GM18499 (cell line): ENCODE measurements at regions not wholly inside any gene's neighbourhood (a gene's known extent, or its start where the extent isn't known, plus 50 kb on each side); places are given as distances from the start of the nearest gene placed in this dataset.
"Not testable (repeated sequence)": the region's sequence is repeated elsewhere in the genome, so short reads cannot be mapped to it uniquely, and the experiment has no call there.

ENCODE experiments used
- ATAC-seq: cut with Tn5 transposase; IDR thresholded peaks from one replicate; pipeline ENCODE4 v1.9.1; 2021; ENCODE audit warnings: moderate number of reproducible peaks; ENCODE audit not compliant: insufficient read depth, unreplicated experiment

DNA sequence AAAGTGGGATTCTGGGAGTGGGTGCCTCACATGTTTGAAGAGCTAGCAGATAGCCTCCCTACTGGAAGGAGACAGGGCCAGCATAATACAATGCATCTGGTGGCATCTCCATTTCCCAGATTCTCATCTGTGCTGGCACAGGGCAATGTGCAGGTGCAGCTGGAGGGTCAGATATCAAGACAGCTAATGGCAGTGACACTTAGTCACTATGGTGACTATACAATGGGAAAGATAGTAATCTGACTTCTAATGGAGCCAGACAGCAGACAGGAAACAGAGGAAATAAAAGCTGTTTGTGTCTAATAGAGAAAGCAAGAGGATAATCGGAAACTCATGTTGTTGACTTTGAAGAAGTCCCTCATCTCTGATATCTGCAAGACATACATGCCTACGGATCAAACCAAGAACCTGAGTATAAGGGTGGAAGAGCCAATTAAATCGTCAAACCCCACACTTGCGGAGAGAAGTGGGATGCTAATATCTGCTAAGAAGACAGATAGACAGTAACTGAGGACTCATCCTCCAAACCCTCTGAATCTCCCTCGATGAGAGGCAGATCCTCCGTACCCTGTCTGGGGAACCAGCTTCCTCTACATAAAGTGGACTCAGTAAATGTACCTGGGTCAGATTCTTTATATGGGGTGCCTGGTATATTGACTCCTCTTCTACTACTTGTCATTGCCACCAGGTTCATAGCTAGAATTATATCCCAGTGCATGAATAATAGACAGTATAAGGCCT is 692.7 kb downstream of the SOCS6 start:
- no peak for ATAC-seq

DNA sequence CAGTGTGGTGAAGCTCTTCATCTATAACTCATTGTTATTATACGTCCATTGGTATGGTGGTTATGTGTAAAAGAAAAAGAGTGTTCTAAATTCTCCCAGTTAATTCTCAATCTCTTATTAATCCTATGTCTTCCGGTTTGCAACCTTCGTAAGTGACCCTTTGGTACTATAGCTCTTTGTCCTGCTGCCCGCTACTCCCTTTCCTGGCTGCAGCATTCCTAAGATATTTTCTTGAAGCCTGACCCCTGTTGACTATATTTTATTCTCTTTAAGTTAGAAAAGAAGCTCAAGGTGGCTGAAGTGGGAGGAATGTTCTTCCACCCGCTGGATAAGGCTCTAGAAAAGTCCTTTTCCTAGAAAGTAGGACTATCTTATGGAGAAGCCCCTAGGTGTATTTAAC is 684.8 kb downstream of the SOCS6 start:
- no peak for ATAC-seq

GRCh38 chr18:70966419-70966818 is 677.6 kb downstream of the SOCS6 start:
- no peak for ATAC-seq

DNA sequence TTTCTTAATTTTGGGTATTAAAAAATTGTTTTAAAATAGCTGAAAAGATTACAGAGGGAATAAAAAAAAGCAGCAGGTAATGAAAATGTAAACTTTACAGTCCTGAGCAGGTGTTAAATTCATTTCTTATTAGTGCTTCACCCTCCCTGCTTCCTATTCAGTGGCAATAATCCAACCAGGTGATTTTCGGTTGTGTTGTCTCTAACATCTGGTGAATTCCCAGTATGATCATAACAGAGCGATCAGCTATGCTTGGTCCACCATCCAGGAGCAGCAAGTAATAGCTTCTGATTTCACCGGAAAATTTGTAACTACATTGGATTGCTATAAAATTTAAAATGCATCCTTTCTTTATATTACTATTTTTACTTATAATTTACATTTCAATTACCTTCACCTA is 673.1 kb downstream of the SOCS6 start:
- ATAC-seq: no peak

- no peak for ATAC-seq
Measured at GRCh38 chr18:70956554-70956953, 667.7 kb downstream of the SOCS6 start.

DNA sequence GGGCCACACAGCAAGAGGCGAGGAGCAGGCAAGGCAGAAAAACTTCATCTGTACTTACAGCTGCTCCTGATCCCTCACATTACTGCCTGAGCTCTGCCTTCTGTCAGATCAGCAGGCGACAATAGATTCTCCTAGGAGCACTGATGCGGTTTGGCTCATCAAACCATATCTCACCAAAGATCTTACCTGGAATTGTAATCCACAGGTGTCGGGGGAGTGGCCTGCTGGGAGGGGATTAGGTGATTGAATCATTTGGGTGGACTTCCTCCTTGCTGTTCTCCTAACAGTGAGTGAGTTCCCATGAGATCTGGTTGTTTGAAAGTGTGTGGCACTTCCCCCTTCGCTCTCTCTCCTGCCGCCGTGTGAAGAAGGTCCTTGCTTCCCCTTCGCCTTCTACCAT is 647.3 kb downstream of the SOCS6 start:
- ATAC-seq: no peak

DNA sequence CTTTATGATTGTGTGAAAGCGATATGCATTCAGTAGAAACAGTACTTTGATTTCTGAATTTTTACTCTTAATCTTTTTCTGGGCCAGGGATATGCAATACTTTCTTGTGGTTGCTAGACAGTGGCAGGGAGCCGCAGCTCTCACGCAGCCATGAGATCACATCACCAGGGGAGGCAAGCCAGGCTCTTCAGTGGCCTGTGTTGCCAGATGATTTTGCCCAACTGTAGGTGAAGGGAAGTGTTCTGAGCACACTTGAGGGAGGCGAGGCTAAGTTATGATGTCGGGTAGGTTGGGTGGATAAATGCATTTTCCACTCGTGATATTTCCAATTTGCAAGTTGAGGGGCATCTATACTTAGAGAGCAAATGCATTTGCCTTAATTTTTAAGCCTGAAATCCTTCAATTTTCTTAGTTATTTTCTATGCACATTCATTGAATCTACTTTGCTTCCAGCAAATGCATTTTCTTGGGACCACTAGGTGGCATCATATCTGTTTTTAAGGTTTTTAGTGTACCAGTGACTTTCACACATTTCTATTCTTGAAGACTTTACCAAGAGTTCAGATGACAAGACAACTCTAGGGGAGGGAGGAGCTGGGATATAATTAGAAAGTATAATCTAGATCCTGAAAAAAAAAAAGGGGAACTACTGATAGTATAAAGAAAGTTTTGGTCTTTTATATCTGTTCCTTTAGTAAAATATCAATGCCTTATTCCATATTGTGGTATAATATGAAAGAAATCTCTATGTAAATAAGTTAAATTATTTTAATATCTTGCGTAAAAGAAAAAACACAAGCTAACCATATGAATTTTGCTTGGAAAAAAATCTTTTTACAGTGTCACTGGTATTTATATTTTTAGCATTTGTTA is 643.3 kb downstream of the SOCS6 start:
- ATAC-seq: no peak

DNA sequence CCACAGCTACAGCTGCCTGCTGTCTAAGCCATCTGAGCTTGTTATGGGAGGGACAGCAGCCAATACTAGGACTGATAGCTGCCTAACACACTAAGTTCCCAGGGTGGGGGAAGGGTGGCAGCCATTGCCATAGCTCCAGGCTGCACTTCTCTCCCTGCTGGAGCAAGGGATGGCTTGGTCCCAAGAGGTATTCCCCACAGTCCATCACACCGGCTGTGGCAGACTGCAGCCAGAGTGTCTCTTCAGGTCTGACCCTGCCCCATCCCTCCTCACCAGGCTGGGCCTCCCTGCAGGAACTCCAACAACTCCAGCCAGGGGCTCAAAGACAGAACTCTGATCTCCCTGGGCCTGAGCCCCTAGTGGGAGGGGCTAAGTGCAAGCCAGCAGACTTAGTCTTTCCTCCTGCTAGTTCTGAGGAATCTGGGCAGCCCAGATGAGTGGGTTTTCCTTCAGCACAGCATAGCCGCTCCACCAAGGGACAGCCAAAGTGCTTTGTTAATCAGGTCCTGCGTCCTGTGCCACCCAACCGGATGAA is 632.1 kb downstream of the SOCS6 start:
- no peak for ATAC-seq

DNA sequence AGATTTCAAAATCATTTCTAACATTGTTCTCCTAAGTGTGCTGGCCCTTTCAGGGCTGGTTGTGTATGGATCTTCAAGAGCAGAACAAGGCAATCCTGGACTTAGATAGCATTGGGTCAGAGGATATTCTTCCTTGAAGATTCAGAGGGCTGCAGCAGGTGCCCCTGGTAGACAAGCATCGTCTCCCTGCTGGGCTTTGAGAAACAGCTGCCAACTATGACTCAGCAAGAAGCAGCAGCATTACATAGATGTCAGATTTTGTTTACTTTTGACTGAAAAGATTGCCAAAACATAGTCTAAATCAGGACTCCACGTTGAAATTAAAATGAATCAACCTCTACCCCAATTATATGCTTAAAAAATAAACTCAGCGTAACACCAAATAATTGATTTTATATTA is 618.8 kb downstream of the SOCS6 start:
- no peak for ATAC-seq

GRCh38 chr18:70892381-70892780 is 603.5 kb downstream of the SOCS6 start:
- no peak for ATAC-seq

GRCh38 chr18:70870292-70870691 is 581.4 kb downstream of the SOCS6 start:
- no peak for ATAC-seq

GRCh38 chr18:70848329-70848728 is 559.5 kb downstream of the SOCS6 start:
- ATAC-seq: no peak

DNA sequence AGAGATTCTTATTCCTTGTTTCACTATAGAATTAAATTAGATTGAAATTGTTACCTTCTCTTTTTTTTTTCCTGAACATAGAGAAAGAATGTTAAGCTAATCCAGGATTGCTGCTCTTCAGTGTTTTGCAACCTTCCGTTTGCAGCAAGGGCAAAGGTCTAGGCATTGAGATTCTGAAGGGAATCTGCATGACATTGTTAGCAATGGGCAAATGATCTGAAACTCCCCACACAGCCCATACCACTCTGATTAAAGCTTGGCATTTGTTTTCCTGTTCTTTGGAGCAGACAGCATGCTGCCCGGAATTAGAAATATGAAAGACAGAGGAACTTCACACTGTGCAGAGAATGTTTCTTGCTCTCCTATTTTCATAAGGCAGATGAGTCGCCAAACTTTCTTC is 551.8 kb downstream of the SOCS6 start:
- ATAC-seq: no peak

DNA sequence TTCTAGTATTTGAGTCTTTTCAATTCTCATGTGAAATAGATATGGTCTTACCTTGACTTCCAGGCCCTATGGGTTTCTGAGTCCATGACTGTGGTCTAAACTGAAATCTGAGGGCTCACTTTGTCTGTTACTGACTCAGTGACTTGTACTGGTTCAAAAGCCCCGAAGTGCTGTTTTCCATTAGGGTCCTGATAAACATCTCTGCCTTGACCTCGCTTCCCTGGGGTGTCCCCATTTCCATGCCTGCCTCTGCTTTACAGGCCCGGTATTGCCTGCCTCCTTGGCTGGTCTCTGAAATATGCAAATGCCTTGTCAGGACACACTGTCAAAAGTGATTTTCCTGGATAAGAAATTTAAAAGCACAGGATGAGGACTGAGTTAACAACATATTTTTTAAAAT is 538.8 kb downstream of the SOCS6 start:
- no peak for ATAC-seq

- no peak for ATAC-seq
Measured at GRCh38 chr18:70826571-70826970, 537.7 kb downstream of the SOCS6 start.

- ATAC-seq: no peak
Measured at GRCh38 chr18:70822691-70823090, 533.8 kb downstream of the SOCS6 start.

DNA sequence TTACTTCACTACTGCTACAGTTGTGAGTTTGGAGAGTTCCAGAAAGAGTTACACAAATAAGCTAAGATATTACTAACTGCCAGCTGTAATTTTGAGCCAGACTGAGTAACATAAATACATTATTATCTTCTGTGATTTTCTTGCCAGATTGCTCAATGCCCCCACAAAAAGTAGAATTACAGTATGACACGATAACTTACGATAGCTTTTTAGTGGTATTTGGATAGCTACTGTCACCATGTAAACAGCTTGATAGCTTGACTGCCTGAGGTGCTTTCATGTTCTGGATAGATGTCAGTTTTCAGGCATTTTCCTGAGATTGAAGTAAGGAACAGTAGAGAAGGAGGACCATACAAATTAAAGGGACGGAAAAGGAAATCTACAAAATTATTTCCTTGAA is 533.3 kb downstream of the SOCS6 start:
- no peak for ATAC-seq

- no peak for ATAC-seq
Measured at GRCh38 chr18:70808481-70809056, 519.7 kb downstream of the SOCS6 start.

GRCh38 chr18:70781860-70782453 is 493.1 kb downstream of the SOCS6 start:
- ATAC-seq: no peak

GRCh38 chr18:70766254-70766653 is 477.4 kb downstream of the SOCS6 start:
- not testable (repeated sequence) for ATAC-seq

DNA sequence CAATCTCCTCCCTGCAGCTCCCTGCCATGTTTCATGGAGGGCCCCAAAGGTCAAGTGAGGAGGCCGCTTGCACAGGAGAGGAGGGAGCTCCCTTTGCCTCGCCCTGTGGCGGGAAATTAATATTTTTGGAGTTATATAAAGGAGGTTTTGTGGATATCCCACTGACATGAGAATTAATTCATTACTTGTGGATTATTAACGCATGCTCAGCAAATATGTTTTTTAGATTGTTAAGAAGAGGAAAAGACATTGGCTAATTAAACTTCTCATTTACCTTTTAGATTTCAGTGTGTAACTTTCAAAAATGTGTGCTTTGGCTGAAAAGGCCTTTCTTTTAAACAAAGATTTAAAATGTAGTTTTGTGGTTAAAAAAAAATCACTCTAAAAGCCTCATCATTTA is 474.0 kb downstream of the SOCS6 start:
- ATAC-seq: no peak
